Stomach (tissue), 8 donors: ENCODE measurements at regions not wholly inside any gene's neighbourhood (a gene's known extent, or its start where the extent isn't known, plus 50 kb on each side); places are given as distances from the start of the nearest gene placed in this dataset.

Experiments
- DNase-seq, 2 donors: peaks; one replicate each; pipeline versions ENCODE4 v3.0.0 to v3.0.0-alpha.2; 2013 to 2019
- H3K27ac ChIP-seq, 5 donors: fragments of 200-600 bp in 4 of 5; sonication (generic) in 4 of 5; one replicate each; pipeline ENCODE4 v1.5.1; 2013 to 2019; ENCODE audit warnings: mild to moderate bottlenecking in 1 of 5, moderate library complexity in 1 of 5
- H3K27me3 ChIP-seq, 3 donors: fragments of 200-600 bp; sonication (generic); one replicate each; pipeline ENCODE4 v1.5.1; 2017 to 2019; ENCODE audit warnings: mixed run types in 1 of 3
- H3K36me3 ChIP-seq, 4 donors: fragments of 200-600 bp; sonication (generic); 1 replicate in 3 of 4; 2 replicates in 1 of 4; pipeline ENCODE4 v1.5.1; 2016 to 2019
- H3K4me1 ChIP-seq, 4 donors: fragments of 200-600 bp; sonication (generic); one replicate each; pipeline ENCODE4 v1.5.1; 2016 to 2019
- H3K4me3 ChIP-seq, 4 donors: fragments of 200-600 bp; sonication (generic) in 3 of 4; one replicate each; pipeline ENCODE4 v1.5.1; 2016 to 2019; ENCODE audit warnings: mild to moderate bottlenecking in 1 of 4
- H3K9me3 ChIP-seq, 4 donors: fragments of 200-600 bp; sonication (generic); one replicate each; pipeline ENCODE4 v1.5.1; 2016 to 2019
- CTCF ChIP-seq, 7 experiments: fragments of 450-650 bp in 4 of 7; fragments of 200-600 bp in 3 of 7; sonication (generic) in 3 of 7; IDR thresholded peaks; one replicate each; pipeline ENCODE4 v1.5.1; 2016 to 2019; ENCODE audit warnings: antibody characterized with exemption in 7 of 7, control low read depth in 2 of 7, mild to moderate bottlenecking in 1 of 7
- EP300 ChIP-seq: sonication (generic); formaldehyde crosslinking; IDR thresholded peaks from one replicate; pipeline ENCODE4 v1.6.1; 2017; ENCODE audit warnings: antibody characterized with exemption
- POLR2A ChIP-seq, 4 donors: fragments of 450-650 bp; IDR thresholded peaks; one replicate each; pipeline ENCODE4 v1.6.1; 2016; ENCODE audit warnings: antibody characterized with exemption in 4 of 4, control low read depth in 2 of 4, mild to moderate bottlenecking in 1 of 4, moderate library complexity in 1 of 4
- POLR2AphosphoS5 ChIP-seq, 3 donors: sonication (generic); formaldehyde crosslinking; IDR thresholded peaks; one replicate each; pipeline ENCODE4 v1.6.1; 2016; ENCODE audit warnings: antibody characterized with exemption in 3 of 3
- WGBS, 5 donors: extraction: QIAGEN DNeasy Blood & Tissue Kit in 3 of 5; methylation state at CpG; one replicate each; pipeline versions ENCODE4 v1.1.5 to v1.1.7; 2013 to 2018; 5-methylcytosine and 5-hydroxymethylcytosine counted together
- intact Hi-C: fragments of 100-400 bp; cut with DNase I; formaldehyde crosslinking; loops from one replicate; pipeline ENCODE4 v1.15.1; 2023; ENCODE audit warnings: low total_unique reads
- donor health status: healthy with polysubstance abuse.
- donor health status: Bipolar disorder and iron deficiency.
- donor health status: healthy.

GRCh38 chr14:97221572-97222285 is 424.5 kb downstream of the VRK1 start:
- DNase-seq = no peak
- Histone ChIP-seq H3K36me3 (no peaks in the 10 kb centered on the region), H3K27me3 (peaks cover 0 to 73% (median 34%) of the 10 kb centered on the region in 3 donors), H3K27ac (no peak overlapping the region), H3K4me3 (no peak overlapping the region), H3K4me1 (peaks cover 6 to 18% (median 12%) of the 10 kb centered on the region in 4 donors), H3K9me3 (no peaks in the 10 kb centered on the region)
- 78 to 92% (median 88%) methylated on average over 11 of the region's 11 CpGs for WGBS, 5 donors
- TF ChIP-seq CTCF (IDR thresholded peaks at IDR 0.05) (no peak), EP300 (no peak), POLR2A (IDR thresholded peaks at IDR 0.05) (no peak), POLR2AphosphoS5 (IDR thresholded peaks at IDR 0.05) (no peak)
- intact Hi-C loops = no loop called here

DNA sequence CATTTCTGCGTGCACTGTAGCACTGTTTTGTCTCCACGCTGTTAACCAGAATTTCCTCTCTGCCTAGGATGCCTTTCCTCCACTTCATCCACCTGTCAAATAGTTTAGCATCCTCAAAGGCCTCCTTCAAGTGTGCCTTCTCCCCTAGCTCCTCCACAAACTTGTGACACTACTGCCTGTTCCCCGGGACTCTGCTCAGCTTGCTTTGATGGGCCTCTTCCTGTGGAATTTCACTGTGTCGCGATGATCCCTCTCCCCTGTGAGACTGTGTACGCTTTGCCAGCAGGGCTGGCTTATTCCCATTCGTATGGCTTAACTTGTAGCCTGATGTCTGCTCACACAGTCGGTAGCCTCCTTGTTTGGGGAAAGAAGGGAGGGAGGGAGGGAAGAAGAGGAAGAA is 426.8 kb downstream of the VRK1 start:
- no peak for DNase-seq
- TF ChIP-seq POLR2AphosphoS5 (IDR thresholded peaks at IDR 0.05) = no peak
- no peak for TF ChIP-seq POLR2A (IDR thresholded peaks at IDR 0.05)
- no peak for TF ChIP-seq CTCF (IDR thresholded peaks at IDR 0.05)
- Histone ChIP-seq H3K36me3 (no peaks in the 10 kb centered on the region), H3K4me1 (peaks cover under 1 to 11% (median 6%) of the 10 kb centered on the region in 4 donors), H3K9me3 (no peaks in the 10 kb centered on the region), H3K4me3 (no peak overlapping the region), H3K27ac (no peak overlapping the region), H3K27me3 (peaks cover 0 to 52% (median 19%) of the 10 kb centered on the region in 3 donors)
- intact Hi-C loops = no loop called here
- WGBS, 5 donors = 32 to 45% (median 38%) methylated on average over 8 of the region's 8 CpGs

- Histone ChIP-seq H3K36me3 (no peaks in the 10 kb centered on the region), H3K4me1 (no peaks in the 10 kb centered on the region), H3K27me3 (peaks cover 0 to 8% (median 0%) of the 10 kb centered on the region in 3 donors), H3K4me3 (no peak overlapping the region), H3K27ac (no peak overlapping the region), H3K9me3 (no peaks in the 10 kb centered on the region)
- intact Hi-C loops = no loop called here
- 87 to 93% (median 91%) methylated on average over 8 of the region's 8 CpGs for WGBS, 5 donors
- TF ChIP-seq EP300 = no peak
- TF ChIP-seq POLR2A (IDR thresholded peaks at IDR 0.05) = no peak
- TF ChIP-seq CTCF (IDR thresholded peaks at IDR 0.05) = no peak
- TF ChIP-seq POLR2AphosphoS5 (IDR thresholded peaks at IDR 0.05) = no peak
- DNase-seq = no peak
Measured at GRCh38 chr14:97230051-97230450, 432.9 kb downstream of the VRK1 start.

DNA sequence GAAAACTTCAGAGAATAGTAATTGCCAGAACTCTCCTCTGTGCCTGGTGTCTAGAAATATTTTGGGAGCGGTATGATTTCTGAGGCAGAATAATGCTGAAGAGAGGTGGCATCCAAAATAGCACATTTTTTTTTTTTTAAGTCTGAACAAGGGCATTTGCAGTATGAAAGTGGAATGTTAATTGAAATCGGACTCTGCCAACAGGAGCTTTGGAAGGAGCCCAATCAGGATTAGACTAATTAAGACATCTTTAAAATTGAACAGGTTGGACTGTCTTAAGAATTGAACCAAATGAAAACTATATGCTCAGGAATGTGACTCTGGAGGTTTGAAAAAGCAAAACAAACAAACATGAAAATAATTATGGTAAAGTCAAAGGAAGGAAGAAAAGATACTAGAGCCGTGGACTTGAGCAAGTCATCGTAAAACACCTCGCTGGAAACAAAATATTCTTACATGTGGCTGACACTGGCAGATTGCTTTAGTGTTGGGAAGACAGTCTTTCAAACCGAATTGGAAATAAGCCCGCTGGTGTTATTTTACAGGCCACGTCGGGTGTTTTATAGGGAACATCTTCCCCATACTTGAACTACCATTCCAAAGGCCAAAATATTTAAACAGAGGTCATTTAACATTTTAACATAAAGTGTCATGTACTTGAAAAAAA is 436.3 kb downstream of the VRK1 start:
- no peaks in the 10 kb centered on the region for H3K9me3 ChIP-seq
- WGBS, 5 donors = 83 to 85% (median 84%) methylated on average over 9 of the region's 9 CpGs

More for the DNA sequence above, 436.3 kb downstream of the VRK1 start:
- intact Hi-C loops = no loop called here
- no peak for DNase-seq
- peaks cover 0 to 19% (median 0%) of the 10 kb centered on the region in 3 donors for H3K27me3 ChIP-seq
- no peaks in the 10 kb centered on the region for H3K36me3 ChIP-seq
- no peaks in the 10 kb centered on the region for H3K4me1 ChIP-seq
- no peak overlapping the region for H3K27ac ChIP-seq
- TF ChIP-seq POLR2A (IDR thresholded peaks at IDR 0.05) (no peak), EP300 (no peak), POLR2AphosphoS5 (IDR thresholded peaks at IDR 0.05) (no peak), CTCF (IDR thresholded peaks at IDR 0.05) (no peak)
- H3K4me3 ChIP-seq = no peak overlapping the region
